ENCODE measurements at regions not wholly inside any gene's neighbourhood (a gene's known extent, or its start where the extent isn't known, plus 50 kb on each side); places are given as distances from the start of the nearest gene placed in this dataset.

- TF ChIP-seq POLR2AphosphoS5 (IDR thresholded peaks at IDR 0.05; ENCODE audit: low read depth, low read length) (no peak), TAF1 (IDR thresholded peaks at IDR 0.05; ENCODE audit: low read depth, low read length) (no peak), POLR2A (IDR thresholded peaks at IDR 0.05; ENCODE audit: low read depth, low read length) (no peak), POU2F2 (IDR thresholded peaks at IDR 0.05; ENCODE audit: low read depth, low read length) (no peak)
Measured at GRCh38 chr11:128135451-128135850, 451.9 kb downstream of the ETS1 start.

Data from GM12891 (cell line).